ENCODE measurements at regions not wholly inside any gene's neighbourhood (a gene's known extent, or its start where the extent isn't known, plus 50 kb on each side); places are given as distances from the start of the nearest gene placed in this dataset.

- TF ChIP-seq, protein P1, sequence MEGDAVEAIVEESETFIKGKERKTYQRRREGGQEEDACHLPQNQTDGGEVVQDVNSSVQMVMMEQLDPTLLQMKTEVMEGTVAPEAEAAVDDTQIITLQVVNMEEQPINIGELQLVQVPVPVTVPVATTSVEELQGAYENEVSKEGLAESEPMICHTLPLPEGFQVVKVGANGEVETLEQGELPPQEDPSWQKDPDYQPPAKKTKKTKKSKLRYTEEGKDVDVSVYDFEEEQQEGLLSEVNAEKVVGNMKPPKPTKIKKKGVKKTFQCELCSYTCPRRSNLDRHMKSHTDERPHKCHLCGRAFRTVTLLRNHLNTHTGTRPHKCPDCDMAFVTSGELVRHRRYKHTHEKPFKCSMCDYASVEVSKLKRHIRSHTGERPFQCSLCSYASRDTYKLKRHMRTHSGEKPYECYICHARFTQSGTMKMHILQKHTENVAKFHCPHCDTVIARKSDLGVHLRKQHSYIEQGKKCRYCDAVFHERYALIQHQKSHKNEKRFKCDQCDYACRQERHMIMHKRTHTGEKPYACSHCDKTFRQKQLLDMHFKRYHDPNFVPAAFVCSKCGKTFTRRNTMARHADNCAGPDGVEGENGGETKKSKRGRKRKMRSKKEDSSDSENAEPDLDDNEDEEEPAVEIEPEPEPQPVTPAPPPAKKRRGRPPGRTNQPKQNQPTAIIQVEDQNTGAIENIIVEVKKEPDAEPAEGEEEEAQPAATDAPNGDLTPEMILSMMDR (IDR thresholded peaks at IDR 0.05): no peak
- TF ChIP-seq POLR2A (IDR thresholded peaks at IDR 0.05): no peak
Observed at GRCh38 chr2:187187519-187187918, 260.5 kb downstream of the CALCRL start.

All from body of pancreas (tissue), 4 donors.